HG02759 (cell line): ENCODE measurements at regions not wholly inside any gene's neighbourhood (a gene's known extent, or its start where the extent isn't known, plus 50 kb on each side); places are given as distances from the start of the nearest gene placed in this dataset.
A peak's percentile ranks its signal among the peaks of the same experiment; 100 is the strongest.

Experiments used
- ATAC-seq: cut with Tn5 transposase; IDR thresholded peaks from one replicate; pipeline ENCODE4 v1.9.1; 2021; ENCODE audit warnings: mild to moderate bottlenecking, moderate library complexity; ENCODE audit not compliant: unreplicated experiment

GRCh38 chr15:77541421-77542181 lies 91.1 kb downstream of the LINGO1 start:
- ATAC-seq = no peak

GRCh38 chr15:77540312-77541060 lies 92.2 kb downstream of the LINGO1 start:
- no peak for ATAC-seq

GRCh38 chr15:77538793-77539497 lies 93.8 kb downstream of the LINGO1 start:
- no peak for ATAC-seq

GRCh38 chr15:77538027-77538451 lies 94.7 kb downstream of the LINGO1 start:
- ATAC-seq = peak; percentile 72

- no peak for ATAC-seq
Observed at GRCh38 chr15:77537006-77537405, 95.7 kb downstream of the LINGO1 start.

GRCh38 chr15:77535845-77536244 lies 96.9 kb downstream of the LINGO1 start:
- no peak for ATAC-seq
